ENCODE measurements at regions not wholly inside any gene's neighbourhood (a gene's known extent, or its start where the extent isn't known, plus 50 kb on each side); places are given as distances from the start of the nearest gene placed in this dataset.

DNA sequence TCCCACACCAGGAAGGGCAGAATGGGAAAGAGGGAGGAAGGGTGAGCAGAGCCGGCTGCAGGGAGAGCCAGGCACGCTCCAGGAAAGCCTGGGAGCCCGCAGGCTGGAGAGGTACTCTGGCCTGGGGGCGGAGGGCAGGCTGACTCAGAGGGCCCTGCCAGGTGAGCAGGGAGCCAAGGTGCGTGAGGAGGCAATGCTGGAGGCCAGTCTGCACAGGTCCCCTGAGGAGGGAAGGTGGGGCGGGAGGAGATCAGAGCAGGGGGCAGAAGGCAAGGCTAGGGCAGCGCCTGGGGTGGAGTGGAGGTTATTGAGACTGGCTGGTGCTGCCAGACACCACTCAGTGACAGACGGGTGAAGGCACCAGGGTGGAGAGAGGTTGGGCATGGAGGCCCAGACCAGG is 385.0 kb downstream of the BCL11B start:
- no peak overlapping the region for H3K23ac ChIP-seq (ENCODE audit: low read depth, low read length)
- no peaks in the 10 kb centered on the region for H3K4me1 ChIP-seq (ENCODE audit: control insufficient read depth, insufficient read depth, low read length)
- H3K36me3 ChIP-seq (ENCODE audit: control insufficient read depth, insufficient read depth, low read length), result no peaks in the 10 kb centered on the region
- no peak overlapping the region for H2BK5ac ChIP-seq (ENCODE audit: low read depth, low read length, poor library complexity, severe bottlenecking)
- no peak overlapping the region for H3K56ac ChIP-seq (ENCODE audit: extremely low read depth, insufficient read depth, low read length)
- intact Hi-C loops (cut with micrococcal nuclease) (no loop called here), dilution Hi-C loops (cut with HindIII; ENCODE audit: low sequenced_read_pairs, unreplicated experiment) (no loop called here), in situ Hi-C loops (cut with MboI; ENCODE audit: low sequenced_read_pairs) (no loop called here)
- no peak overlapping the region for H2AFZ ChIP-seq (replicated peaks; ENCODE audit: low read length, poor library complexity)
- no peak for DNase-seq
- BruUV-seq (replicated peaks), result no TSS peak
- no peak overlapping the region for H3K27ac ChIP-seq (ENCODE audit: insufficient read depth, low read length)
- no peak overlapping the region for H4K8ac ChIP-seq (ENCODE audit: low read depth in 2 of 2, low read length in 2 of 2)
- no peak overlapping the region for H4K91ac ChIP-seq (ENCODE audit: insufficient read depth, low read depth, low read length)
- no peaks in the 10 kb centered on the region for H3K9me1 ChIP-seq (ENCODE audit: insufficient read depth, low read length)
- no peak overlapping the region for H2BK15ac ChIP-seq (ENCODE audit: low read depth, low read length)
- no peak overlapping the region for H3K4ac ChIP-seq (ENCODE audit: low read depth, low read length)
- 53% methylated on average over 3 of the region's 8 CpGs; no CpG with 5 or more reads in 1 of the 2 experiments for WGBS, 2 experiments (ENCODE audit: extremely low coverage in 2 of 2, insufficient read length in 1 of 2)
- no peaks in the 10 kb centered on the region for H3K27me3 ChIP-seq (ENCODE audit: control insufficient read depth, insufficient read depth, low read length)
- H3K18ac ChIP-seq (ENCODE audit: low read depth, low read length), result no peak overlapping the region
- H2AK9ac ChIP-seq (replicated peaks; ENCODE audit: low read depth, low read length, poor library complexity), result no peak overlapping the region
- H4K20me1 ChIP-seq (ENCODE audit: insufficient read depth, low read length), result no peaks in the 10 kb centered on the region
- CTCF ChIA-PET, result no interaction called here
- H3K4me3 ChIP-seq (ENCODE audit: insufficient read depth, low read depth, low read length), result no peak overlapping the region
- H2AK5ac ChIP-seq (ENCODE audit: low read depth, low read length), result no peak overlapping the region
- no peak overlapping the region for H3K4me2 ChIP-seq (ENCODE audit: low read depth, low read length)
- no peak overlapping the region for H3K14ac ChIP-seq (replicated peaks; ENCODE audit: low read depth, low read length)
- no peak overlapping the region for H2BK120ac ChIP-seq (ENCODE audit: low read depth, low read length)
- TF ChIP-seq SMC3 (IDR thresholded peaks at IDR 0.05; ENCODE audit: low read depth, low read length), result no peak
- TF ChIP-seq MAFK (IDR thresholded peaks at IDR 0.05; ENCODE audit: low read depth, low read length), result no peak
- no peak for TF ChIP-seq CEBPB (IDR thresholded peaks at IDR 0.05; ENCODE audit: low read depth, low read length)
- TF ChIP-seq FOS (IDR thresholded peaks at IDR 0.05; ENCODE audit: low read depth, low read length), result no peak
- no peak for TF ChIP-seq CHD1 (IDR thresholded peaks at IDR 0.05; ENCODE audit: low read depth, low read length)
- no peak for TF ChIP-seq NFE2L2 (IDR thresholded peaks at IDR 0.05; ENCODE audit: low read depth, low read length)
- no peak for TF ChIP-seq RCOR1 (IDR thresholded peaks at IDR 0.05; ENCODE audit: insufficient replicate concordance, low read length)
- no peak for TF ChIP-seq MXI1 (IDR thresholded peaks at IDR 0.05; ENCODE audit: borderline replicate concordance, low read depth, low read length)
- no peaks in the 10 kb centered on the region for H3K79me1 ChIP-seq (ENCODE audit: low read depth in 1 of 2, low read length in 2 of 2)
- POLR2A ChIA-PET (ENCODE audit: unreplicated experiment), result no interaction called here
- H3K9ac ChIP-seq (ENCODE audit: low read depth, low read length), result no peak overlapping the region
- H2BK20ac ChIP-seq (ENCODE audit: low read depth, low read length), result no peak overlapping the region
- no peak overlapping the region for H4K5ac ChIP-seq (ENCODE audit: low read depth, low read length)
- peaks cover 56% of the 10 kb centered on the region for H3K9me3 ChIP-seq (ENCODE audit: control insufficient read depth, insufficient read depth, low read length)
- no peak for ATAC-seq (ENCODE audit: low read depth)

All from IMR-90 (cell line).